Hematopoietic multipotent progenitor cell treated with erythropoietin and hydrocortisone succinate and interleukin-3 and kit ligand, for 6 days (in vitro differentiated cells): ENCODE measurements at regions not wholly inside any gene's neighbourhood (a gene's known extent, or its start where the extent isn't known, plus 50 kb on each side); places are given as distances from the start of the nearest gene placed in this dataset.
A peak's percentile ranks its signal among the peaks of the same experiment; 100 is the strongest.
"Not testable (repeated sequence)": the region's sequence is repeated elsewhere in the genome, so short reads cannot be mapped to it uniquely, and the experiment has no call there.

ENCODE experiments used
- DNase-seq: peaks from one replicate; pipeline ENCODE4 v3.0.0-alpha.2; 2015

- DNase-seq: not testable (repeated sequence)
Observed at GRCh38 chr12:20093190-20093810, 275.0 kb upstream of the PDE3A start.

DNA sequence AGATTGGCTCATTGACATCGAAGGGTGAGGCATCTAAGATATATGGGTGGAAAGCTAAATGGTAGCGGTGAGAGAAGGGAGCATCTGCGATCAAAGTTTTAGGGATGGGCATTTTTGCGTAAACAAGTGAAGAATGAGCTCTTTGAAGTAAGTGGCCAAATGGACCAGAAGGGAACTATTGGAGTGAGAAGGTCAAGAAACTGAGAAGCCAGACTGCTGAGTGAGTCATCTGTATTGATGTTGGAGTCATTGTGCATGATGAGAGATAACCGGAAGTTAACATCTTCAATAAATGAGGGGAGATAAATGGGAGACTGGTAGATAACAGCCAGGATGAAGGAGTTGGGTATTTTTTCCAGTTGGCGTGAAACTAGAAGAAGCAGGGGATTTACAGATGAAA is 271.9 kb upstream of the PDE3A start:
- no peak for DNase-seq

DNA sequence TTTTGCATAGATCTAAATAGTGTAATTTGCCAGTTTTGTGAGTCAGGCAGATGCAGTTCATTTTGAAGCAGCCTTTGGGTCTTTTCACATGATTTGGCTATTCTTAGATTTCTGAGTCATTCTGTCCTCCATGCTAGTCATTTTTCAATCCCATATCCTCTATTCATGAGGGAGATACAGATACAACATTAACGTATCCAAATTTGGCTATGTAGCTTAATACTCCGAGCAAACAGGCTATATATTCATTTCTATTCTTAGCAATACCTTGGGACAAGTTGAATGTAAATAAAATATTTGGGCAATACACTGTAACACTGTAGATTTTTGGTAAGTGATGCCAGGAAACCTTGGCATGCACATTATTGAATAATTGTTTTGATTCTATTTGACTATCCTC is 270.7 kb upstream of the PDE3A start:
- DNase-seq: no peak

GRCh38 chr12:20099395-20100183 is 268.7 kb upstream of the PDE3A start:
- DNase-seq: no peak

DNA sequence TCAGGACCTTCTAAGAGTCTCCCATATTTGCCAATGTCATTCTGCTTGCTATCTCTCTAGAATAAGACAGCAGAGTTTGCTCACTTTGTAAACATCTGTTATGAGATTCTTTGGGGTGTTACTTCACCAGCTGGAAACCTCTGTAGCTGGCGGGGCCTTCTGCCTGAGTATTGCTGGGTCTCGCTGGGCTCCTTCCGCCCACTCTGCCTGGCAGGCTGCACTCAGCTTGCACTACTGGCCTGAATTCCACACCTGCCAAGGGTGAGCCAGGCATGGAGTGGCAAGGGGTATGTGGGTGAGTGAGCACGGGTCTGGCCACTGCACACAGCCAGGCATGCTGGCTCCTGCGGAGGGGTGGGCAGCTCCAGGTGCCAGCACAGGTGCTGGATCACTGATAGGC is 267.3 kb upstream of the PDE3A start:
- DNase-seq: no peak

DNA sequence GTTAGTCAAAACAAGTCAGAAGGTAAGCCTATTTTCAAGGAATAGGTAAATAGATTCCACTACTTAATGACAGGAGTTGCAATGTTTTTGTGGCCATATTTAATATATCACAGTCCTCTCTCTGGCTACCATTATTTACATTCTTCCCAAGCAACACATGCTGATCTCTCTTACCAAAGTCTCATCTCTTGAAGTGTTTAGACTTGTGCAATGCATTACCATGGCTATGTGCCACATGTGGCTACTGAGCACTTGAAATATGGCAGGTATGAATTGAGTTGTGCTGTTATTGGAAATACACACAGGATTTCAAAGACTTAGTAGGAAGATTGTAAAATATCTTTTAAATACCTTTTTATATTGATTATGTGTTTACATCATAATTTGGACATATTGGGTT is 262.4 kb upstream of the PDE3A start:
- DNase-seq: no peak

- no peak for DNase-seq
Observed at GRCh38 chr12:20109676-20110075, 258.7 kb upstream of the PDE3A start.

- DNase-seq: not testable (repeated sequence)
Observed at GRCh38 chr12:20115371-20115770, 253.0 kb upstream of the PDE3A start.

- DNase-seq: no peak
Observed at GRCh38 chr12:20119596-20120402, 248.5 kb upstream of the PDE3A start.

GRCh38 chr12:20120403-20120725 is 248.0 kb upstream of the PDE3A start:
- no peak for DNase-seq

GRCh38 chr12:20122274-20122673 is 246.1 kb upstream of the PDE3A start:
- DNase-seq: no peak

DNA sequence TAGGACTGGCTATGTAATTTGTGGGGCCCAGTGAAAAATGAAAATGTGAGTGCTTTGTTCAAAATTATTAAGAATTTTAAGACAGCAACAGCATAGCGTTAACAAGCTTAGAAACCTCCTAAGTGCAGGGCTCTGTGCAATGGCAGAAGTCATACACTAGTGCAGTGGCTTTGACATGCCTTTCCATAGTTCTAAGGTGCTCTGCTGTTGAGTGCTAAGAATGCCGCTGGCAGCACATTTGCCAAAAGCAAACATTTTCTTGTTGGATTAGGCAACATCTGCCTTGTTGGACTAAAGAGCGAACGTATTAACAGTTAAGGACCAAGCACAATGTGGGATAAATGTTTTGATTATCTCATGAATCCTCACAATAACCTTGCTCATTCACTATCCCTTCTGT is 244.9 kb upstream of the PDE3A start:
- DNase-seq: no peak

DNA sequence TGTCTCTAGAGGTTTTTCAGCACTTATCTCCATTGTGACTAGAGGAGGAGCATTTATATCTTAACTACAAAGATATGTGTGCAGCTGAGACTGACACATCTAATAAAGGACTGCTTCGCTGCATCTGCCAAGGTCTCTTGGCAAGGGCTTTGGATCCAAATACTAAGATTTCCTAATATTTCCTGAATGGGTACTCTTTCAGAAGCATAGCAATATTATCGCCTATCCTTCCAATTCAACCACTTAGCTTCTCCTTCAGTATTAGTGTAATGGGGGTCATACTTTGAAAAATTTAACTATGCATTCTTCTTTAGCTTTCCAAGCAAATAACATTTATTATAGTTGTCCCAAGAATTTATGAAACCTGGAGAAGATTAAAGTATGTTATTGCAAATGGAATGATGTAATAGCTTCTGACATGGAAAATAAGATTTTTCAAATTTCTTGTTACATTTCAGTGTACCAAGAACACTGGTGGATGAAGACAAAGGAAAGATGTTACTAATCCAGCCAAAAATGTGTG is 243.0 kb upstream of the PDE3A start:
- no peak for DNase-seq

GRCh38 chr12:20126601-20127000 is 241.7 kb upstream of the PDE3A start:
- DNase-seq: no peak

- DNase-seq: no peak
Observed at GRCh38 chr12:20127413-20127812, 240.9 kb upstream of the PDE3A start.

- no peak for DNase-seq
Observed at GRCh38 chr12:20128928-20129327, 239.4 kb upstream of the PDE3A start.

GRCh38 chr12:20132818-20133217 is 235.5 kb upstream of the PDE3A start:
- DNase-seq: no peak

GRCh38 chr12:20134652-20135051 is 233.7 kb upstream of the PDE3A start:
- DNase-seq: no peak

GRCh38 chr12:20140751-20141150 is 227.6 kb upstream of the PDE3A start:
- peak; percentile 21 for DNase-seq

GRCh38 chr12:20142316-20142715 is 226.0 kb upstream of the PDE3A start:
- no peak for DNase-seq

- DNase-seq: peak; percentile 5
Observed at GRCh38 chr12:20142956-20143355, 225.4 kb upstream of the PDE3A start.

GRCh38 chr12:20144341-20144740 is 224.0 kb upstream of the PDE3A start:
- no peak for DNase-seq

DNA sequence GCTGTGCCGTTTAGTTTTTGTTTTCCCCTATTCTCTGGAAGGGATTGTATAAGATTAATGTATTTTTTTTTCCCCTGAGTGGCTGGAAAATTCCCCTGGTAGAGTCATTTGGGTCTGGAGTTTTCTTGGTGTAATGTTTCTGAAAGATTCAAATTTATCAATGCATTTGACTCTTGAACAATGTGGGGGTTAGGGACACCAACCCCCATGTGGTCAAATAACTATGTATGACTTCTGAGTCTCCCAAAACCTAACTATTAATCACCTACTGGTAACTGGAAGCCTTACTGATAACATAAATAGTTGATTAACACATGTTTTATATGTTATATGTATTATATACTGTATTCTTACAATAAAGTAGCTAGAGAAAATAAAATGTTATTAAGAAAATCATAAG is 220.1 kb upstream of the PDE3A start:
- DNase-seq: no peak
